WTC11 (cell line): ENCODE measurements at regions not wholly inside any gene's neighbourhood (a gene's known extent, or its start where the extent isn't known, plus 50 kb on each side); places are given as distances from the start of the nearest gene placed in this dataset.

Experiments used
- ATAC-seq: fragments of 200-7000 bp; cut with Tn5 transposase; 2 replicates; pipeline ENCODE4 v1.10.0; 2021; ENCODE audit warnings: mild to moderate bottlenecking, moderate library complexity
- CTCF ChIA-PET: fragments of 300-600 bp; sonication (Branson Sonifier 250); formaldehyde crosslinking; loops from one replicate; lab custom pipeline; 2021; ENCODE audit warnings: antibody characterized with exemption; lab: Charles Lee
- POLR2A ChIA-PET: fragments of 350-600 bp; sonication (Branson Sonifier 250); formaldehyde crosslinking; loops from one replicate; lab custom pipeline; 2021; ENCODE audit warnings: antibody characterized with exemption; lab: Charles Lee
- DNase-seq: peaks from one replicate; pipeline ENCODE4 v3.0.0; 2021; ENCODE audit warnings: low spot score
- H3K27ac Mint-ChIP-seq: 2 replicates; pipeline ENCODE4 v1.8.0; 2021; ENCODE audit warnings: mixed read lengths
- H3K27me3 Mint-ChIP-seq: 2 replicates; pipeline ENCODE4 v1.8.0; 2021; ENCODE audit warnings: low read depth, mild to moderate bottlenecking, moderate library complexity, mixed read lengths
- H3K36me3 Mint-ChIP-seq: 2 replicates; pipeline ENCODE4 v1.8.0; 2021; ENCODE audit warnings: mixed read lengths
- H3K4me1 Mint-ChIP-seq: 2 replicates; pipeline ENCODE4 v1.8.0; 2022; ENCODE audit warnings: mixed read lengths
- H3K4me3 Mint-ChIP-seq: 2 replicates; pipeline ENCODE4 v1.8.0; 2021; ENCODE audit warnings: mild to moderate bottlenecking, moderate library complexity, mixed read lengths
- H3K9me3 Mint-ChIP-seq: 2 replicates; pipeline ENCODE4 v1.8.0; 2021; ENCODE audit warnings: mixed read lengths
- CBFB ChIP-seq: sonication (generic); formaldehyde crosslinking; IDR thresholded peaks from 2 replicates; pipeline ENCODE4 v1.8.1; 2022; ENCODE audit warnings: mild to moderate bottlenecking, low read depth, missing genetic modification reagents
- CREB1 ChIP-seq: sonication (generic); formaldehyde crosslinking; IDR thresholded peaks from 2 replicates; pipeline ENCODE4 v1.8.0; 2023; ENCODE audit warnings: mild to moderate bottlenecking, missing genetic modification reagents
- EMX1 ChIP-seq: fragments of 250-450 bp; sonication (Bioruptor Pico); IDR thresholded peaks from 2 replicates; pipeline ENCODE4 v1.8.0; 2021; ENCODE audit warnings: mild to moderate bottlenecking
- ETV6 ChIP-seq: sonication (generic); formaldehyde crosslinking; IDR thresholded peaks from 2 replicates; pipeline ENCODE4 v1.8.1; 2022; ENCODE audit warnings: mild to moderate bottlenecking, missing genetic modification reagents
- GABPB1 ChIP-seq: sonication (generic); formaldehyde crosslinking; IDR thresholded peaks from 2 replicates; pipeline ENCODE4 v1.8.1; 2023; ENCODE audit warnings: mild to moderate bottlenecking, missing genetic modification reagents
- HMGA2 ChIP-seq: fragments of 250-450 bp; sonication (Bioruptor Pico); IDR thresholded peaks from 2 replicates; pipeline ENCODE4 v1.4.0; 2021; ENCODE audit warnings: mild to moderate bottlenecking, moderate library complexity
- IRF2 ChIP-seq: sonication (generic); formaldehyde crosslinking; IDR thresholded peaks from 2 replicates; pipeline ENCODE4 v1.8.0; 2022; ENCODE audit warnings: low read depth, missing genetic modification reagents, borderline replicate concordance
- MYBL2 ChIP-seq: sonication (generic); formaldehyde crosslinking; IDR thresholded peaks from 2 replicates; pipeline ENCODE4 v1.8.1; 2023; ENCODE audit warnings: mild to moderate bottlenecking, moderate library complexity, missing genetic modification reagents
- SP1 ChIP-seq: sonication (generic); formaldehyde crosslinking; conservative IDR thresholded peaks from 2 replicates; pipeline ENCODE4 v1.8.1; 2022; ENCODE audit warnings: missing genetic modification reagents
- TP53 ChIP-seq: sonication (generic); formaldehyde crosslinking; IDR thresholded peaks from 2 replicates; pipeline ENCODE4 v1.8.1; 2023; ENCODE audit warnings: mild to moderate bottlenecking, missing genetic modification reagents
- ZBTB21 ChIP-seq: sonication (generic); formaldehyde crosslinking; IDR thresholded peaks from 2 replicates; pipeline ENCODE4 v1.8.1; 2023; ENCODE audit warnings: mild to moderate bottlenecking, missing genetic modification reagents, borderline replicate concordance
- ZNF138 ChIP-seq: sonication (generic); formaldehyde crosslinking; conservative IDR thresholded peaks from 2 replicates; pipeline ENCODE4 v1.8.1; 2022; ENCODE audit warnings: mild to moderate bottlenecking, moderate library complexity, missing genetic modification reagents
- ZNF416 ChIP-seq: fragments of 250-450 bp; sonication (Bioruptor Pico); IDR thresholded peaks from 2 replicates; pipeline ENCODE4 v1.9.0; 2021; ENCODE audit warnings: mild to moderate bottlenecking, inconsistent platforms
- ZNF423 ChIP-seq: fragments of 250-450 bp; sonication (Bioruptor Pico); IDR thresholded peaks from 2 replicates; pipeline ENCODE4 v2.1.2; 2022; ENCODE audit warnings: mild to moderate bottlenecking, moderate library complexity
- TF ChIP-seq, protein P1 (sequence below): sonication (generic); formaldehyde crosslinking; IDR thresholded peaks from 2 replicates; pipeline ENCODE4 v1.8.1; 2023; ENCODE audit warnings: mild to moderate bottlenecking, missing genetic modification reagents
- TF ChIP-seq, protein P2 (sequence below): sonication (generic); formaldehyde crosslinking; IDR thresholded peaks from 2 replicates; pipeline ENCODE4 v1.8.1; 2022; ENCODE audit warnings: missing genetic modification reagents, borderline replicate concordance
- TF ChIP-seq, protein P3 (sequence below): sonication (generic); formaldehyde crosslinking; IDR thresholded peaks from 2 replicates; pipeline ENCODE4 v1.8.0; 2022; ENCODE audit warnings: mild to moderate bottlenecking, missing genetic modification reagents
- TF ChIP-seq, protein P4 (sequence below): sonication (generic); formaldehyde crosslinking; IDR thresholded peaks from 2 replicates; pipeline ENCODE4 v1.8.0; 2023; ENCODE audit warnings: mild to moderate bottlenecking, missing genetic modification reagents
- TF ChIP-seq, protein P5 (sequence below): sonication (generic); formaldehyde crosslinking; IDR thresholded peaks from 2 replicates; pipeline ENCODE4 v1.8.1; 2023; ENCODE audit warnings: mild to moderate bottlenecking, missing genetic modification reagents, moderate library complexity
- TF ChIP-seq, protein P6 (sequence below): fragments of 250-450 bp; sonication (Bioruptor Pico); IDR thresholded peaks from 2 replicates; pipeline ENCODE4 v1.9.0; 2021; ENCODE audit warnings: mild to moderate bottlenecking

DNA sequence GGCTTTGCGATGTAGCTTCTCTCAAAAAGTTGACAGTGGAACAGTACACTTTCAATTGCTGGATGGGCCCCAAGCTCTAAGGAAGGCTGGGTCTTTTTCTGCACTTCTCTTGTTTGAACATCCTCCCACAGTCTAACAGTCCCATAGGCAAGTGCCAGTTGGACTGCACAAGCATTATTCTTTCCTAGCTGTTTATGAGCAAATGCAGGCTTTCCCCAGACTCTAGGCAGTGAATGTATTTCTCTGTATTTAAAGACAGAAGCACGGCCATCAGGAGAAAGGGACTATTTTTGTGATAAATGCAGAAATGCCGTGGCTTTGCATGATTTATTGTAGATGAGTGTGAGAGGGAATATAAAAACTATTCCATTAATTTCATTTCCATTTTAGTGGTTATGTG is 539.3 kb upstream of the LMCD1 start (continued):
- TF ChIP-seq, protein P1, sequence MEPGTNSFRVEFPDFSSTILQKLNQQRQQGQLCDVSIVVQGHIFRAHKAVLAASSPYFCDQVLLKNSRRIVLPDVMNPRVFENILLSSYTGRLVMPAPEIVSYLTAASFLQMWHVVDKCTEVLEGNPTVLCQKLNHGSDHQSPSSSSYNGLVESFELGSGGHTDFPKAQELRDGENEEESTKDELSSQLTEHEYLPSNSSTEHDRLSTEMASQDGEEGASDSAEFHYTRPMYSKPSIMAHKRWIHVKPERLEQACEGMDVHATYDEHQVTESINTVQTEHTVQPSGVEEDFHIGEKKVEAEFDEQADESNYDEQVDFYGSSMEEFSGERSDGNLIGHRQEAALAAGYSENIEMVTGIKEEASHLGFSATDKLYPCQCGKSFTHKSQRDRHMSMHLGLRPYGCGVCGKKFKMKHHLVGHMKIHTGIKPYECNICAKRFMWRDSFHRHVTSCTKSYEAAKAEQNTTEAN (CRISPR knock-in tag), result no peak
- TF ChIP-seq IRF2 (CRISPR knock-in tag) (no peak), HMGA2 (CRISPR knock-in tag) (no peak), ZBTB21 (no peak), ZNF416 (CRISPR knock-in tag) (no peak), ETV6 (no peak), SP1 (CRISPR knock-in tag) (no peak), TP53 (CRISPR knock-in tag) (no peak), ZNF138 (no peak), CBFB (no peak), GABPB1 (CRISPR knock-in tag) (no peak)
- TF ChIP-seq, protein P2, sequence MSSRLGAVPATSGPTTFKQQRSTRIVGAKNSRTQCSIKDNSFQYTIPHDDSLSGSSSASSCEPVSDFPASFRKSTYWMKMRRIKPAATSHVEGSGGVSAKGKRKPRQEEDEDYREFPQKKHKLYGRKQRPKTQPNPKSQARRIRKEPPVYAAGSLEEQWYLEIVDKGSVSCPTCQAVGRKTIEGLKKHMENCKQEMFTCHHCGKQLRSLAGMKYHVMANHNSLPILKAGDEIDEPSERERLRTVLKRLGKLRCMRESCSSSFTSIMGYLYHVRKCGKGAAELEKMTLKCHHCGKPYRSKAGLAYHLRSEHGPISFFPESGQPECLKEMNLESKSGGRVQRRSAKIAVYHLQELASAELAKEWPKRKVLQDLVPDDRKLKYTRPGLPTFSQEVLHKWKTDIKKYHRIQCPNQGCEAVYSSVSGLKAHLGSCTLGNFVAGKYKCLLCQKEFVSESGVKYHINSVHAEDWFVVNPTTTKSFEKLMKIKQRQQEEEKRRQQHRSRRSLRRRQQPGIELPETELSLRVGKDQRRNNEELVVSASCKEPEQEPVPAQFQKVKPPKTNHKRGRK (CRISPR knock-in tag), result no peak
- TF ChIP-seq, protein P3, sequence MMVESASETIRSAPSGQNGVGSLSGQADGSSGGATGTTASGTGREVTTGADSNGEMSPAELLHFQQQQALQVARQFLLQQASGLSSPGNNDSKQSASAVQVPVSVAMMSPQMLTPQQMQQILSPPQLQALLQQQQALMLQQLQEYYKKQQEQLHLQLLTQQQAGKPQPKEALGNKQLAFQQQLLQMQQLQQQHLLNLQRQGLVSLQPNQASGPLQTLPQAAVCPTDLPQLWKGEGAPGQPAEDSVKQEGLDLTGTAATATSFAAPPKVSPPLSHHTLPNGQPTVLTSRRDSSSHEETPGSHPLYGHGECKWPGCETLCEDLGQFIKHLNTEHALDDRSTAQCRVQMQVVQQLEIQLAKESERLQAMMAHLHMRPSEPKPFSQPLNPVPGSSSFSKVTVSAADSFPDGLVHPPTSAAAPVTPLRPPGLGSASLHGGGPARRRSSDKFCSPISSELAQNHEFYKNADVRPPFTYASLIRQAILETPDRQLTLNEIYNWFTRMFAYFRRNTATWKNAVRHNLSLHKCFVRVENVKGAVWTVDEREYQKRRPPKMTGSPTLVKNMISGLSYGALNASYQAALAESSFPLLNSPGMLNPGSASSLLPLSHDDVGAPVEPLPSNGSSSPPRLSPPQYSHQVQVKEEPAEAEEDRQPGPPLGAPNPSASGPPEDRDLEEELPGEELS, result no peak
- TF ChIP-seq, protein P4, sequence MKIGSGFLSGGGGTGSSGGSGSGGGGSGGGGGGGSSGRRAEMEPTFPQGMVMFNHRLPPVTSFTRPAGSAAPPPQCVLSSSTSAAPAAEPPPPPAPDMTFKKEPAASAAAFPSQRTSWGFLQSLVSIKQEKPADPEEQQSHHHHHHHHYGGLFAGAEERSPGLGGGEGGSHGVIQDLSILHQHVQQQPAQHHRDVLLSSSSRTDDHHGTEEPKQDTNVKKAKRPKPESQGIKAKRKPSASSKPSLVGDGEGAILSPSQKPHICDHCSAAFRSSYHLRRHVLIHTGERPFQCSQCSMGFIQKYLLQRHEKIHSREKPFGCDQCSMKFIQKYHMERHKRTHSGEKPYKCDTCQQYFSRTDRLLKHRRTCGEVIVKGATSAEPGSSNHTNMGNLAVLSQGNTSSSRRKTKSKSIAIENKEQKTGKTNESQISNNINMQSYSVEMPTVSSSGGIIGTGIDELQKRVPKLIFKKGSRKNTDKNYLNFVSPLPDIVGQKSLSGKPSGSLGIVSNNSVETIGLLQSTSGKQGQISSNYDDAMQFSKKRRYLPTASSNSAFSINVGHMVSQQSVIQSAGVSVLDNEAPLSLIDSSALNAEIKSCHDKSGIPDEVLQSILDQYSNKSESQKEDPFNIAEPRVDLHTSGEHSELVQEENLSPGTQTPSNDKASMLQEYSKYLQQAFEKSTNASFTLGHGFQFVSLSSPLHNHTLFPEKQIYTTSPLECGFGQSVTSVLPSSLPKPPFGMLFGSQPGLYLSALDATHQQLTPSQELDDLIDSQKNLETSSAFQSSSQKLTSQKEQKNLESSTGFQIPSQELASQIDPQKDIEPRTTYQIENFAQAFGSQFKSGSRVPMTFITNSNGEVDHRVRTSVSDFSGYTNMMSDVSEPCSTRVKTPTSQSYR, result no peak

DNA sequence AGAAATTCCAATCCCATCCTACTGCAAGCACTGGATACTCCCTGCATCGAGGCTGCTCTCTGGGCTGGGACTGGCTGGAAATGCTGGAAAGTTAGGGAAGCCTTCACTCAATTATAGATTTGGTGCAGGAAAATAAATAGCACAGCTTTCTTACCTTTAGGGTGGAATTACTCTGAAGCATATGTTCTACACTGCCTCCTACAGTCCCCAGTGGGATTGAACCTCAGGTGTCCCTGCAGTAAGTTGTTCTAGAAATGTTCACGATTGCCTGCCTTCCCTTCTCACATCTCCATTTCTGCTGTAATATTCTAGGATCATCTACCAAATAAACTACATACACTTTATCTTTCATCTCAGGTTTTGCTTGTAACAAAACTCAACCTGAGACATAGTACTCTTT is 536.7 kb upstream of the LMCD1 start:
- peaks cover 6% of the 10 kb centered on the region; the same call in 1 of the 2 replicates for H3K9me3 Mint-ChIP-seq
- ATAC-seq (peak; percentile 72), DNase-seq (no peak)
- TF ChIP-seq CREB1, result no peak
- no peak for TF ChIP-seq ZNF423 (CRISPR knock-in tag)
- TF ChIP-seq MYBL2 (CRISPR knock-in tag), result no peak
- TF ChIP-seq, protein P5, sequence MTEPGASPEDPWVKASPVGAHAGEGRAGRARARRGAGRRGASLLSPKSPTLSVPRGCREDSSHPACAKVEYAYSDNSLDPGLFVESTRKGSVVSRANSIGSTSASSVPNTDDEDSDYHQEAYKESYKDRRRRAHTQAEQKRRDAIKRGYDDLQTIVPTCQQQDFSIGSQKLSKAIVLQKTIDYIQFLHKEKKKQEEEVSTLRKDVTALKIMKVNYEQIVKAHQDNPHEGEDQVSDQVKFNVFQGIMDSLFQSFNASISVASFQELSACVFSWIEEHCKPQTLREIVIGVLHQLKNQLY (CRISPR knock-in tag), result no peak
- TF ChIP-seq HMGA2 (CRISPR knock-in tag), result no peak
- TF ChIP-seq, protein P6, sequence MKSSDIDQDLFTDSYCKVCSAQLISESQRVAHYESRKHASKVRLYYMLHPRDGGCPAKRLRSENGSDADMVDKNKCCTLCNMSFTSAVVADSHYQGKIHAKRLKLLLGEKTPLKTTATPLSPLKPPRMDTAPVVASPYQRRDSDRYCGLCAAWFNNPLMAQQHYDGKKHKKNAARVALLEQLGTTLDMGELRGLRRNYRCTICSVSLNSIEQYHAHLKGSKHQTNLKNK (CRISPR knock-in tag), result no peak
- no peak for TF ChIP-seq EMX1
- H3K36me3 Mint-ChIP-seq, result peaks cover 3% of the 10 kb centered on the region; the same call in 1 of the 2 replicates
- no peak overlapping the region for H3K4me3 Mint-ChIP-seq
- ChIA-PET CTCF (interaction anchor here (1.0 kb wide), 2 partner anchors 131 to 165 kb away, joined by 4 to 5 read pairs; no protein-coding TSS in a partner anchor), POLR2A (no interaction called here)
- H3K4me1 Mint-ChIP-seq, result peaks cover 3% of the 10 kb centered on the region
- H3K27me3 Mint-ChIP-seq, result no peaks in the 10 kb centered on the region
- no peak overlapping the region for H3K27ac Mint-ChIP-seq
